SK-N-SH treated with all-trans-retinoic acid at 6 μM for 48 hours (cell line): ENCODE measurements at regions not wholly inside any gene's neighbourhood (a gene's known extent, or its start where the extent isn't known, plus 50 kb on each side); places are given as distances from the start of the nearest gene placed in this dataset.

ENCODE experiments used
- ZC3H10 ChIP-seq: fragments of 250-450 bp; sonication (Bioruptor Pico); IDR thresholded peaks from 2 replicates; pipeline ENCODE4 v1.5.1; 2021; ENCODE audit warnings: mild to moderate bottlenecking, moderate library complexity
- ZNF8 ChIP-seq: fragments of 450-650 bp; formaldehyde crosslinking; IDR thresholded peaks from 2 replicates; pipeline ENCODE4 v1.5.0; 2020; ENCODE audit warnings: mild to moderate bottlenecking, moderate library complexity
- TF ChIP-seq, protein P1 (sequence below): fragments of 250-450 bp; sonication (Bioruptor Pico); IDR thresholded peaks from 2 replicates; pipeline ENCODE4 v1.8.0; 2020; ENCODE audit warnings: mild to moderate bottlenecking, moderate library complexity, borderline replicate concordance

DNA sequence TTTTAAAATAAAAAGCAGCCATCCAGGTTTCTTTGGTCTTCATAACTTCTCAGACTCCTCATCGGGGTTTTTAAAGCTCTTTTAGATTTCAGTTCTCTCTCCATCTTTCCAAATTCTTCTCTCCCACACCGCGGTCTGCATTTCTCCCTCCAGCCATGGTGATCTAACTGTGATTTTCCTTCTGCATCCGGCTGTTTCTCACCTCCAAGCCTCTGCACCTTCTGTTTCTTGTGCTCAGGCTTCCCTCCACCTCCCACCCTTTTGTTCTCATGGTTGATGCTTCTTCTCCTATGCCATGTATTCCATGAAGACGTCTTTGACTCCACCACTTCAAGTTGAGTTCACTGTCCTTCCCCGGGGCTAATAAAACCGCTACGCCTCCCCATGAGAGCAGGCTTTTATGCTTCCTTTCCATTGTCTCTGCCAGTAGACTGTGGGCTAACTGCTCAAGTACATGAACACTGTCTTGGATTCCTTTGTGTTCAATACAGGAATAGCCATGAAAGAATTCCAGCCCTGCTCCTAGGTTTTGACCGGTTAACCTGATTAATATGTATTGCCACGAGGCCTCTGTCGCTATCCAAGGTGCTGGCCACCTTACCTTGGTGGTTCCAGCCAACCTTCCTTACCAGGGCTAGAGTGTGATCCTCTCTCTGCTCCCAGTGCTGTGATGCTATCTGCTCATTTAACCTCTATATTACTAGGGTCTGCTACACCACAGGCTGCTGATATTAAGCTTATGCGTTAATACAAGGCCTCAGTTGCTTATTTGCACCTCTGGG is 625.1 kb downstream of the HS3ST4 start:
- TF ChIP-seq ZC3H10 (CRISPR knock-in tag) (no peak), ZNF8 (CRISPR knock-in tag) (no peak)
- TF ChIP-seq, protein P1, sequence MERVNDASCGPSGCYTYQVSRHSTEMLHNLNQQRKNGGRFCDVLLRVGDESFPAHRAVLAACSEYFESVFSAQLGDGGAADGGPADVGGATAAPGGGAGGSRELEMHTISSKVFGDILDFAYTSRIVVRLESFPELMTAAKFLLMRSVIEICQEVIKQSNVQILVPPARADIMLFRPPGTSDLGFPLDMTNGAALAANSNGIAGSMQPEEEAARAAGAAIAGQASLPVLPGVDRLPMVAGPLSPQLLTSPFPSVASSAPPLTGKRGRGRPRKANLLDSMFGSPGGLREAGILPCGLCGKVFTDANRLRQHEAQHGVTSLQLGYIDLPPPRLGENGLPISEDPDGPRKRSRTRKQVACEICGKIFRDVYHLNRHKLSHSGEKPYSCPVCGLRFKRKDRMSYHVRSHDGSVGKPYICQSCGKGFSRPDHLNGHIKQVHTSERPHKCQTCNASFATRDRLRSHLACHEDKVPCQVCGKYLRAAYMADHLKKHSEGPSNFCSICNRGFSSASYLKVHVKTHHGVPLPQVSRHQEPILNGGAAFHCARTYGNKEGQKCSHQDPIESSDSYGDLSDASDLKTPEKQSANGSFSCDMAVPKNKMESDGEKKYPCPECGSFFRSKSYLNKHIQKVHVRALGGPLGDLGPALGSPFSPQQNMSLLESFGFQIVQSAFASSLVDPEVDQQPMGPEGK, result no peak
